GM19351 (cell line): ENCODE measurements at regions not wholly inside any gene's neighbourhood (a gene's known extent, or its start where the extent isn't known, plus 50 kb on each side); places are given as distances from the start of the nearest gene placed in this dataset.

Source experiments
- ATAC-seq: cut with Tn5 transposase; IDR thresholded peaks from one replicate; pipeline ENCODE4 v1.9.1; 2021; ENCODE audit warnings: mild to moderate bottlenecking, moderate library complexity; ENCODE audit not compliant: unreplicated experiment

GRCh38 chr1:73953586-73953985, 244.4 kb downstream of the LRRIQ3 start:
- no peak for ATAC-seq

GRCh38 chr1:73953186-73953585, 244.8 kb downstream of the LRRIQ3 start:
- no peak for ATAC-seq

GRCh38 chr1:73948055-73948454, 249.9 kb downstream of the LRRIQ3 start:
- ATAC-seq: no peak

GRCh38 chr1:73947009-73947408, 251.0 kb downstream of the LRRIQ3 start:
- no peak for ATAC-seq

- ATAC-seq: no peak
Measured at GRCh38 chr1:73943270-73943669, 254.7 kb downstream of the LRRIQ3 start.

GRCh38 chr1:73930293-73930692, 267.7 kb downstream of the LRRIQ3 start:
- no peak for ATAC-seq

GRCh38 chr1:73914951-73915350, 283.0 kb downstream of the LRRIQ3 start:
- ATAC-seq: no peak

- no peak for ATAC-seq
Measured at GRCh38 chr1:73913025-73913424, 285.0 kb downstream of the LRRIQ3 start.

GRCh38 chr1:73911849-73912248, 286.1 kb downstream of the LRRIQ3 start:
- ATAC-seq: no peak

- ATAC-seq: no peak
Measured at GRCh38 chr1:73910466-73910865, 287.5 kb downstream of the LRRIQ3 start.

- ATAC-seq: no peak
Measured at GRCh38 chr1:73910062-73910461, 287.9 kb downstream of the LRRIQ3 start.

- ATAC-seq: no peak
Measured at GRCh38 chr1:73909043-73909562, 288.9 kb downstream of the LRRIQ3 start.

GRCh38 chr1:73907051-73907450, 290.9 kb downstream of the LRRIQ3 start:
- no peak for ATAC-seq

GRCh38 chr1:73903092-73903491, 294.9 kb downstream of the LRRIQ3 start:
- ATAC-seq: no peak

GRCh38 chr1:73901738-73902137, 296.2 kb downstream of the LRRIQ3 start:
- ATAC-seq: no peak

GRCh38 chr1:73899311-73899710, 298.7 kb downstream of the LRRIQ3 start:
- no peak for ATAC-seq

GRCh38 chr1:73898540-73898939, 299.4 kb downstream of the LRRIQ3 start:
- no peak for ATAC-seq

- ATAC-seq: no peak
Measured at GRCh38 chr1:73887412-73887811, 310.6 kb downstream of the LRRIQ3 start.

- ATAC-seq: no peak
Measured at GRCh38 chr1:73886716-73887115, 311.3 kb downstream of the LRRIQ3 start.

GRCh38 chr1:73874806-73875205, 323.2 kb downstream of the LRRIQ3 start:
- no peak for ATAC-seq

GRCh38 chr1:73868810-73869336, 329.1 kb downstream of the LRRIQ3 start:
- ATAC-seq: no peak

- no peak for ATAC-seq
Measured at GRCh38 chr1:73862355-73862754, 335.6 kb downstream of the LRRIQ3 start.

- no peak for ATAC-seq
Measured at GRCh38 chr1:73860421-73860950, 337.5 kb downstream of the LRRIQ3 start.
